Gastroesophageal sphincter (tissue), 4 donors: ENCODE measurements at regions not wholly inside any gene's neighbourhood (a gene's known extent, or its start where the extent isn't known, plus 50 kb on each side); places are given as distances from the start of the nearest gene placed in this dataset.

Source experiments
- ATAC-seq: fragments of 150-250 bp; one replicate; pipeline ENCODE4 v1.9.1; 2016; ENCODE audit warnings: mild to moderate bottlenecking, moderate library complexity
- H3K27ac ChIP-seq, 4 donors: fragments of 200-600 bp; sonication (generic) in 3 of 4; 1 replicate in 3 of 4; 2 replicates in 1 of 4; pipeline ENCODE4 v1.5.1; 2016 to 2019
- H3K27me3 ChIP-seq: fragments of 200-600 bp; sonication (generic); one replicate; pipeline ENCODE4 v1.5.1; 2019
- H3K36me3 ChIP-seq, 2 donors: fragments of 200-600 bp; sonication (generic); one replicate each; pipeline ENCODE4 v1.5.1; 2019; ENCODE audit warnings: control low read depth in 1 of 2
- H3K4me1 ChIP-seq, 3 donors: fragments of 200-600 bp; sonication (generic); 1 replicate in 2 of 3; 2 replicates in 1 of 3; pipeline ENCODE4 v1.5.1; 2016 to 2019; ENCODE audit warnings: control low read depth in 2 of 3
- H3K4me3 ChIP-seq, 2 donors: fragments of 200-600 bp; sonication (generic); one replicate each; pipeline ENCODE4 v1.5.1; 2019; ENCODE audit warnings: mild to moderate bottlenecking in 1 of 2, moderate library complexity in 1 of 2
- H3K9me3 ChIP-seq, 3 donors: fragments of 200-600 bp; sonication (generic); one replicate each; pipeline ENCODE4 v1.5.1; 2017 to 2019; ENCODE audit warnings: control low read depth in 2 of 3
- EP300 ChIP-seq: sonication (generic); formaldehyde crosslinking; IDR thresholded peaks from one replicate; pipeline ENCODE4 v1.6.1; 2017; ENCODE audit warnings: antibody characterized with exemption, mild to moderate bottlenecking
- POLR2A ChIP-seq, 2 donors: fragments of 450-650 bp; IDR thresholded peaks; one replicate each; pipeline ENCODE4 v1.6.1; 2017; ENCODE audit warnings: antibody characterized with exemption in 2 of 2, mild to moderate bottlenecking in 2 of 2, moderate library complexity in 1 of 2
- POLR2AphosphoS5 ChIP-seq: sonication (generic); formaldehyde crosslinking; IDR thresholded peaks from one replicate; pipeline ENCODE4 v1.6.1; 2017; ENCODE audit warnings: antibody characterized with exemption
- WGBS, 2 donors: methylation state at CpG; one replicate each; pipeline ENCODE4 v1.1.5; 2018; ENCODE audit warnings: low coverage in 1 of 2; 5-methylcytosine and 5-hydroxymethylcytosine counted together
- TF ChIP-seq, protein P1 (sequence below), 4 experiments: fragments of 200-600 bp in 2 of 4; fragments of 450-650 bp in 2 of 4; sonication (generic) in 1 of 4; IDR thresholded peaks; one replicate each; pipeline ENCODE4 v1.5.1; 2017 to 2019; ENCODE audit warnings: antibody characterized with exemption in 4 of 4, mild to moderate bottlenecking in 2 of 4, moderate library complexity in 2 of 4

DNA sequence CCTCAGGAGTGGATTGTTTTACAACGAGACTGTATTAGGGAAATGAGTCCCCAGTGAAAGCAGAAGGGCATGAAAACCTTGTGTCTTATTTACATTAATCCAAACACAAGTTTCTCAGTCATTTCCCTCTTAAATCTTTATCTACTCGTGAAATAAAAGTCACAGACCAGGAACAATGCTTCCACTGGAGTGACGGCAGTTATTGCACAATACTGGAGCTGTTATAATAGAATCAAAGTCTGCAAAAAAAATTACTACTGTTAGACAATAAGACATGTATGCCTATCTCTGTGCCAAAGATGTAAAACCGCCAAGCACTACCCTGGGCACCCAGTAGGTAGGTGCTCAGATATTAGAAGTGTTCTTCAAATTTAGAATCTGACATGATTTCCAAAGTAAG is 375.5 kb downstream of the ZNF521 start:
- Histone ChIP-seq H3K36me3 (no peaks in the 10 kb centered on the region), H3K27ac (no peak overlapping the region), H3K9me3 (no peaks in the 10 kb centered on the region), H3K27me3 (peaks cover 15% of the 10 kb centered on the region), H3K4me3 (no peak overlapping the region), H3K4me1 (no peaks in the 10 kb centered on the region)
- no peak for TF ChIP-seq EP300
- no peak for TF ChIP-seq POLR2AphosphoS5
- TF ChIP-seq, protein P1, sequence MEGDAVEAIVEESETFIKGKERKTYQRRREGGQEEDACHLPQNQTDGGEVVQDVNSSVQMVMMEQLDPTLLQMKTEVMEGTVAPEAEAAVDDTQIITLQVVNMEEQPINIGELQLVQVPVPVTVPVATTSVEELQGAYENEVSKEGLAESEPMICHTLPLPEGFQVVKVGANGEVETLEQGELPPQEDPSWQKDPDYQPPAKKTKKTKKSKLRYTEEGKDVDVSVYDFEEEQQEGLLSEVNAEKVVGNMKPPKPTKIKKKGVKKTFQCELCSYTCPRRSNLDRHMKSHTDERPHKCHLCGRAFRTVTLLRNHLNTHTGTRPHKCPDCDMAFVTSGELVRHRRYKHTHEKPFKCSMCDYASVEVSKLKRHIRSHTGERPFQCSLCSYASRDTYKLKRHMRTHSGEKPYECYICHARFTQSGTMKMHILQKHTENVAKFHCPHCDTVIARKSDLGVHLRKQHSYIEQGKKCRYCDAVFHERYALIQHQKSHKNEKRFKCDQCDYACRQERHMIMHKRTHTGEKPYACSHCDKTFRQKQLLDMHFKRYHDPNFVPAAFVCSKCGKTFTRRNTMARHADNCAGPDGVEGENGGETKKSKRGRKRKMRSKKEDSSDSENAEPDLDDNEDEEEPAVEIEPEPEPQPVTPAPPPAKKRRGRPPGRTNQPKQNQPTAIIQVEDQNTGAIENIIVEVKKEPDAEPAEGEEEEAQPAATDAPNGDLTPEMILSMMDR (IDR thresholded peaks at IDR 0.05): no peak
- no peak for TF ChIP-seq POLR2A (IDR thresholded peaks at IDR 0.05)
- no peak for ATAC-seq
- WGBS, 2 donors: 59 to 75% methylated on average over 2 to 4 of the region's 4 CpGs

DNA sequence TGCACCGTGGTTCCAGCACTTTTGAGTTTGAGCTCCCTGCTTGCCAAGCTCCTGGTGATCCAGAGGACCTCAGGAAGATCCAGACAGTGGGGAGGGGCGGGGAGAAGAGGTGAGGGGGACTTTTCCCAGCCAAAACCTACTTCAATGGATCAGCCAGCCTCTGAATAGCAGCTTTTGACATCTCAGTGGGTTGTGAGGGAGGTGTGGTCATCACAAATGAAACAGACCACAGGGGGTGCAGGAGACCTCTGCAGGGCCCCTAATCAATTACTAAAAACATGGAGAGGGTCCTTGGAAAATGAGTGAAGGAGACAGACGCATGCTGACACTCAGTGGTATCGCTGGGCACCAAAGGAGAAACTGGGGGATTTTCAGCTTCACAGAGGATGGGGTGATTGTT is 372.7 kb downstream of the ZNF521 start:
- Histone ChIP-seq H3K27ac (no peak overlapping the region), H3K9me3 (no peaks in the 10 kb centered on the region), H3K27me3 (peaks cover 15% of the 10 kb centered on the region), H3K4me3 (no peak overlapping the region), H3K4me1 (no peaks in the 10 kb centered on the region), H3K36me3 (no peaks in the 10 kb centered on the region)
- no peak for ATAC-seq
- no peak for TF ChIP-seq POLR2AphosphoS5
- TF ChIP-seq POLR2A (IDR thresholded peaks at IDR 0.05): no peak
- WGBS, 2 donors: 70 to 82% methylated on average over 2 of the region's 4 CpGs

DNA sequence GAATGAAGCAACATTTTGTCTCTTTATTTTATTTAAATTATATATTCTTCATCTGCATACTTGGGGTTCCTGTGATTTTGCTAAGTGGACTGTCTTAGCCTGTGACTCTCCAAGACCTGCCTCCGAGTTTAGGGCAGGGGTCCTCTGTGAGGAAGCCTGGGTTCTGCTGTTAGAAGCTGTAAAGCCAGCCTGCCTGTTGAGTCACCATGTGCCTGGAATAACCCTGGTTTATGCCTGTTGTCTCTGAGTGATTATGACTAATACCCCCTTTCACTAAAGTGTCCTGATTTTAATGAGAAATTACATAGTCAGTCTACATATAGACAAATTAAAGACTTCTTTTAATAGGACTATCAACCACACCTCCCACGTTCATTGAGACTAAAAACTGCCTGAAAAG is 369.1 kb downstream of the ZNF521 start:
- Histone ChIP-seq H3K4me1 (peaks cover 0 to 4% (median 0%) of the 10 kb centered on the region in 3 donors), H3K9me3 (no peaks in the 10 kb centered on the region), H3K4me3 (no peak overlapping the region), H3K36me3 (no peaks in the 10 kb centered on the region), H3K27ac (no peak overlapping the region), H3K27me3 (peaks cover 25% of the 10 kb centered on the region)
- WGBS, 2 donors: 88 to 97% methylated on average over 1 to 2 of the region's 2 CpGs
- no peak for TF ChIP-seq EP300
- TF ChIP-seq, protein P1 (IDR thresholded peaks at IDR 0.05): no peak
- TF ChIP-seq POLR2AphosphoS5: no peak
- no peak for TF ChIP-seq POLR2A (IDR thresholded peaks at IDR 0.05)
- ATAC-seq: no peak

DNA sequence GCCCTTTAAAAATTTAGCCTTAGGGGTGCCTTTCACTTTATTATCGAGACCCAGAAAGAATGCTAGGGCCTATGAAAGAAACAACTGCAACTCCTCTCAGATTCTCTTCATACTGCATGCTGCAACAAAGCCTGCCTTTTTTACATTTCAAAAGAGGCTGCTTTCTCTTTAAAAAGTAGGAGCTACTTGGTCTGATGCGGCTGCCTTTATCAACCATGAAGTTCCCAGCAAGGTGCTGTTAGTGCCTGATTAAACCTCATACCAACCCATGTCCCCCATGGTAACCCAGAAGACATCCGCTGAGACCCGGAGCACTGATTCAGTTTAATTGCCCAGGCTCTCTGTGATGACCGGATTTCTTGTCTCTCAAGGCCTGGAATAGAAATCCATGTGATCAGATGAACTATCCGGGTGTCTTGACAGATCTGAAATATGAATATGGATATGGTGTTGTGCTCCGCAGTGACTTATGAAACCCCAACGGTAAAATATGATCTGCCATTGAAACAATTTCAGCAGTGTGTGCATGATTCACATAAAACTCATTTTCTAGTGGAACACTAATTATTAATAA is 368.3 kb downstream of the ZNF521 start:
- Histone ChIP-seq H3K27me3 (peaks cover 25% of the 10 kb centered on the region), H3K4me1 (peaks cover 0 to 5% (median 0%) of the 10 kb centered on the region in 3 donors), H3K9me3 (no peaks in the 10 kb centered on the region), H3K27ac (no peak overlapping the region), H3K36me3 (no peaks in the 10 kb centered on the region), H3K4me3 (no peak overlapping the region)
- no peak for ATAC-seq
- WGBS, 2 donors: 68 to 85% methylated on average over 6 of the region's 8 CpGs
- TF ChIP-seq POLR2AphosphoS5: no peak
- TF ChIP-seq EP300: no peak
- TF ChIP-seq POLR2A (IDR thresholded peaks at IDR 0.05): no peak
- TF ChIP-seq, protein P1 (IDR thresholded peaks at IDR 0.05): no peak

DNA sequence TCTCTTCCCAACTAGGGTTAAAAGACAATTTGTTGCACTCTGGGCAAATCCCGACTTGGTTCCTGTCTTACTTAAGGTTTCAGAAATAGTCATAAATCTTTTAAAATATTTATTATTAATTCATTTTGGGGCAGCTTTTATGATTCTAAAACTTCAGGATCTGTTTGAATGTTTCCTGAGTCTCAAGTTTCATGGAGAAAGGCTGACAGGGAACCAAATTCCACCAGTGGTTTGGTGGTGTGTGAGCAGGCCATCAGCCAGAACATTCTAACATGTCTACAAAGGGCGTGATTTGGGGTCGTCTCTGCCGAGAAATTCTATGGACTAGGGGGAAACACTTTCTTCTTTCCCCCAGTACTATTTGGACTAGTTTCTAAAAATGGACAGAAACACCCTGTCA is 366.4 kb downstream of the ZNF521 start:
- Histone ChIP-seq H3K4me1 (peaks cover 0 to 5% (median 0%) of the 10 kb centered on the region in 3 donors), H3K4me3 (no peak overlapping the region), H3K36me3 (no peaks in the 10 kb centered on the region), H3K27me3 (peaks cover 10% of the 10 kb centered on the region), H3K9me3 (no peaks in the 10 kb centered on the region), H3K27ac (no peak overlapping the region)
- TF ChIP-seq, protein P1 (IDR thresholded peaks at IDR 0.05): no peak
- TF ChIP-seq POLR2AphosphoS5 (no peak), EP300 (no peak), POLR2A (IDR thresholded peaks at IDR 0.05) (no peak)
- WGBS, 2 donors: 65 to 77% methylated on average over 3 to 4 of the region's 4 CpGs
- ATAC-seq: no peak
